ENCODE measurements at regions not wholly inside any gene's neighbourhood (a gene's known extent, or its start where the extent isn't known, plus 50 kb on each side); places are given as distances from the start of the nearest gene placed in this dataset.

GRCh38 chr13:39159846-39160370 is 121.7 kb downstream of the NHLRC3 start:
- Histone ChIP-seq H3K27me3 (ENCODE audit: control insufficient read depth in 1 of 2, insufficient read depth in 2 of 2, low read length in 2 of 2) (no peaks in the 10 kb centered on the region), H3K4me1 (ENCODE audit: control insufficient read depth, insufficient read depth, low read length) (no peaks in the 10 kb centered on the region), H3K4me3 (ENCODE audit: low read length in 2 of 2) (no peak overlapping the region), H3K9ac (ENCODE audit: low read length in 2 of 2) (no peak overlapping the region), H3K36me3 (ENCODE audit: control insufficient read depth in 2 of 2, insufficient read depth in 2 of 2, low read length in 2 of 2) (no peaks in the 10 kb centered on the region), H3K9me3 (ENCODE audit: control insufficient read depth in 2 of 2, low read length in 2 of 2) (no peaks in the 10 kb centered on the region), H3K27ac (ENCODE audit: low read length) (no peak overlapping the region)

GRCh38 chr13:39167018-39167417 is 128.8 kb downstream of the NHLRC3 start:
- Histone ChIP-seq H3K27me3 (ENCODE audit: control insufficient read depth in 1 of 2, insufficient read depth in 2 of 2, low read length in 2 of 2) (no peaks in the 10 kb centered on the region), H3K4me3 (ENCODE audit: low read length in 2 of 2) (no peak overlapping the region), H3K9ac (ENCODE audit: low read length in 2 of 2) (no peak overlapping the region), H3K27ac (ENCODE audit: low read length) (no peak overlapping the region), H3K9me3 (ENCODE audit: control insufficient read depth in 2 of 2, low read length in 2 of 2) (no peaks in the 10 kb centered on the region), H3K36me3 (ENCODE audit: control insufficient read depth in 2 of 2, insufficient read depth in 2 of 2, low read length in 2 of 2) (no peaks in the 10 kb centered on the region), H3K4me1 (ENCODE audit: control insufficient read depth, insufficient read depth, low read length) (no peaks in the 10 kb centered on the region)

GRCh38 chr13:39170711-39171110 is 132.5 kb downstream of the NHLRC3 start:
- Histone ChIP-seq H3K9me3 (ENCODE audit: control insufficient read depth in 2 of 2, low read length in 2 of 2) (no peaks in the 10 kb centered on the region), H3K27me3 (ENCODE audit: control insufficient read depth in 1 of 2, insufficient read depth in 2 of 2, low read length in 2 of 2) (no peaks in the 10 kb centered on the region), H3K9ac (ENCODE audit: low read length in 2 of 2) (no peak overlapping the region), H3K27ac (ENCODE audit: low read length) (no peak overlapping the region), H3K4me3 (ENCODE audit: low read length in 2 of 2) (no peak overlapping the region), H3K36me3 (ENCODE audit: control insufficient read depth in 2 of 2, insufficient read depth in 2 of 2, low read length in 2 of 2) (no peaks in the 10 kb centered on the region), H3K4me1 (ENCODE audit: control insufficient read depth, insufficient read depth, low read length) (no peaks in the 10 kb centered on the region)

GRCh38 chr13:39185326-39185725 is 147.1 kb downstream of the NHLRC3 start:
- Histone ChIP-seq H3K36me3 (ENCODE audit: control insufficient read depth in 2 of 2, insufficient read depth in 2 of 2, low read length in 2 of 2) (no peaks in the 10 kb centered on the region), H3K9me3 (ENCODE audit: control insufficient read depth in 2 of 2, low read length in 2 of 2) (no peaks in the 10 kb centered on the region), H3K27ac (ENCODE audit: low read length) (no peak overlapping the region), H3K4me3 (ENCODE audit: low read length in 2 of 2) (no peak overlapping the region), H3K27me3 (ENCODE audit: control insufficient read depth in 1 of 2, insufficient read depth in 2 of 2, low read length in 2 of 2) (no peaks in the 10 kb centered on the region), H3K9ac (ENCODE audit: low read length in 2 of 2) (no peak overlapping the region), H3K4me1 (ENCODE audit: control insufficient read depth, insufficient read depth, low read length) (no peaks in the 10 kb centered on the region)

GRCh38 chr13:39186205-39186875 is 148.1 kb downstream of the NHLRC3 start:
- no peaks in the 10 kb centered on the region for H3K4me1 ChIP-seq (ENCODE audit: control insufficient read depth, insufficient read depth, low read length)
- no peak overlapping the region for H3K27ac ChIP-seq (ENCODE audit: low read length)
- H3K9ac ChIP-seq (ENCODE audit: low read length in 2 of 2): no peak overlapping the region
- no peak overlapping the region for H3K4me3 ChIP-seq (ENCODE audit: low read length in 2 of 2)
- H3K9me3 ChIP-seq (ENCODE audit: control insufficient read depth in 2 of 2, low read length in 2 of 2): no peaks in the 10 kb centered on the region
- no peaks in the 10 kb centered on the region for H3K36me3 ChIP-seq (ENCODE audit: control insufficient read depth in 2 of 2, insufficient read depth in 2 of 2, low read length in 2 of 2)
- H3K27me3 ChIP-seq (ENCODE audit: control insufficient read depth in 1 of 2, insufficient read depth in 2 of 2, low read length in 2 of 2): no peaks in the 10 kb centered on the region

- Histone ChIP-seq H3K4me3 (ENCODE audit: low read length in 2 of 2) (no peak overlapping the region), H3K27ac (ENCODE audit: low read length) (no peak overlapping the region), H3K4me1 (ENCODE audit: control insufficient read depth, insufficient read depth, low read length) (no peaks in the 10 kb centered on the region), H3K36me3 (ENCODE audit: control insufficient read depth in 2 of 2, insufficient read depth in 2 of 2, low read length in 2 of 2) (no peaks in the 10 kb centered on the region), H3K9ac (ENCODE audit: low read length in 2 of 2) (no peak overlapping the region), H3K27me3 (ENCODE audit: control insufficient read depth in 1 of 2, insufficient read depth in 2 of 2, low read length in 2 of 2) (no peaks in the 10 kb centered on the region), H3K9me3 (ENCODE audit: control insufficient read depth in 2 of 2, low read length in 2 of 2) (no peaks in the 10 kb centered on the region)
These were observed 151.5 kb downstream of the NHLRC3 start for GRCh38 chr13:39189778-39190177.

- no peak overlapping the region for H3K27ac ChIP-seq (ENCODE audit: low read length)
- no peaks in the 10 kb centered on the region for H3K27me3 ChIP-seq (ENCODE audit: control insufficient read depth in 1 of 2, insufficient read depth in 2 of 2, low read length in 2 of 2)
- no peaks in the 10 kb centered on the region for H3K9me3 ChIP-seq (ENCODE audit: control insufficient read depth in 2 of 2, low read length in 2 of 2)
- no peaks in the 10 kb centered on the region for H3K36me3 ChIP-seq (ENCODE audit: control insufficient read depth in 2 of 2, insufficient read depth in 2 of 2, low read length in 2 of 2)
- no peak overlapping the region for H3K4me3 ChIP-seq (ENCODE audit: low read length in 2 of 2)
- H3K9ac ChIP-seq (ENCODE audit: low read length in 2 of 2): no peak overlapping the region
- no peaks in the 10 kb centered on the region for H3K4me1 ChIP-seq (ENCODE audit: control insufficient read depth, insufficient read depth, low read length)
These were observed 158.8 kb downstream of the NHLRC3 start for GRCh38 chr13:39196965-39197646.

GRCh38 chr13:39197647-39198007 is 159.4 kb downstream of the NHLRC3 start:
- H3K4me3 ChIP-seq (ENCODE audit: low read length in 2 of 2): no peak overlapping the region
- H3K9ac ChIP-seq (ENCODE audit: low read length in 2 of 2): no peak overlapping the region
- H3K36me3 ChIP-seq (ENCODE audit: control insufficient read depth in 2 of 2, insufficient read depth in 2 of 2, low read length in 2 of 2): no peaks in the 10 kb centered on the region
- no peaks in the 10 kb centered on the region for H3K27me3 ChIP-seq (ENCODE audit: control insufficient read depth in 1 of 2, insufficient read depth in 2 of 2, low read length in 2 of 2)
- no peaks in the 10 kb centered on the region for H3K4me1 ChIP-seq (ENCODE audit: control insufficient read depth, insufficient read depth, low read length)
- H3K9me3 ChIP-seq (ENCODE audit: control insufficient read depth in 2 of 2, low read length in 2 of 2): no peaks in the 10 kb centered on the region
- H3K27ac ChIP-seq (ENCODE audit: low read length): no peak overlapping the region

- no peak overlapping the region for H3K9ac ChIP-seq (ENCODE audit: low read length in 2 of 2)
- H3K27me3 ChIP-seq (ENCODE audit: control insufficient read depth in 1 of 2, insufficient read depth in 2 of 2, low read length in 2 of 2): no peaks in the 10 kb centered on the region
- no peak overlapping the region for H3K27ac ChIP-seq (ENCODE audit: low read length)
- H3K4me3 ChIP-seq (ENCODE audit: low read length in 2 of 2): no peak overlapping the region
- H3K9me3 ChIP-seq (ENCODE audit: control insufficient read depth in 2 of 2, low read length in 2 of 2): no peaks in the 10 kb centered on the region
- no peaks in the 10 kb centered on the region for H3K4me1 ChIP-seq (ENCODE audit: control insufficient read depth, insufficient read depth, low read length)
- H3K36me3 ChIP-seq (ENCODE audit: control insufficient read depth in 2 of 2, insufficient read depth in 2 of 2, low read length in 2 of 2): no peaks in the 10 kb centered on the region
These were observed 162.1 kb downstream of the NHLRC3 start for GRCh38 chr13:39200249-39200910.

- Histone ChIP-seq H3K9me3 (ENCODE audit: control insufficient read depth in 2 of 2, low read length in 2 of 2) (no peaks in the 10 kb centered on the region), H3K4me3 (ENCODE audit: low read length in 2 of 2) (no peak overlapping the region), H3K27ac (ENCODE audit: low read length) (no peak overlapping the region)
These were observed 162.9 kb downstream of the NHLRC3 start for GRCh38 chr13:39201180-39201579.

GRCh38 chr13:39202746-39203145 is 164.5 kb downstream of the NHLRC3 start:
- no peak overlapping the region for H3K9ac ChIP-seq (ENCODE audit: low read length in 2 of 2)
- H3K4me1 ChIP-seq (ENCODE audit: control insufficient read depth, insufficient read depth, low read length): no peaks in the 10 kb centered on the region
- no peak overlapping the region for H3K27ac ChIP-seq (ENCODE audit: low read length)
- no peaks in the 10 kb centered on the region for H3K9me3 ChIP-seq (ENCODE audit: control insufficient read depth in 2 of 2, low read length in 2 of 2)
- H3K36me3 ChIP-seq (ENCODE audit: control insufficient read depth in 2 of 2, insufficient read depth in 2 of 2, low read length in 2 of 2): no peaks in the 10 kb centered on the region
- no peak overlapping the region for H3K4me3 ChIP-seq (ENCODE audit: low read length in 2 of 2)
- no peaks in the 10 kb centered on the region for H3K27me3 ChIP-seq (ENCODE audit: control insufficient read depth in 1 of 2, insufficient read depth in 2 of 2, low read length in 2 of 2)

More at GRCh38 chr13:39201180-39201579, 162.9 kb downstream of the NHLRC3 start:
- H3K36me3 ChIP-seq (ENCODE audit: control insufficient read depth in 2 of 2, insufficient read depth in 2 of 2, low read length in 2 of 2): no peaks in the 10 kb centered on the region
- no peaks in the 10 kb centered on the region for H3K27me3 ChIP-seq (ENCODE audit: control insufficient read depth in 1 of 2, insufficient read depth in 2 of 2, low read length in 2 of 2)
- no peak overlapping the region for H3K9ac ChIP-seq (ENCODE audit: low read length in 2 of 2)
- H3K4me1 ChIP-seq (ENCODE audit: control insufficient read depth, insufficient read depth, low read length): no peaks in the 10 kb centered on the region

Data from stomach smooth muscle (tissue), 2 donors.